Osteoblast (primary cell): ENCODE measurements at regions not wholly inside any gene's neighbourhood (a gene's known extent, or its start where the extent isn't known, plus 50 kb on each side); places are given as distances from the start of the nearest gene placed in this dataset.

Experiments
- DNase-seq: peaks from one replicate; pipeline ENCODE4 v3.0.0; 2011; ENCODE audit warnings: low spot score, mixed read lengths; ENCODE audit not compliant: insufficient read length; ENCODE audit errors: missing footprints
- H2AFZ ChIP-seq: 2 replicates; pipeline ENCODE4 v1.6.0; 2011; ENCODE audit warnings: mild to moderate bottlenecking, low read length
- H3K27ac ChIP-seq: 2 replicates; pipeline ENCODE4 v1.5.1; 2011; ENCODE audit warnings: mild to moderate bottlenecking, low read depth, low read length, moderate library complexity
- H3K27me3 ChIP-seq: 2 replicates; pipeline ENCODE4 v1.6.0; 2012; ENCODE audit warnings: mild to moderate bottlenecking, control low read depth, inconsistent platforms, low read length, moderate library complexity; ENCODE audit not compliant: insufficient read depth
- H3K36me3 ChIP-seq: 2 replicates; pipeline ENCODE4 v1.5.1; 2011; ENCODE audit warnings: mild to moderate bottlenecking, low read length, control low read depth, moderate library complexity; ENCODE audit not compliant: insufficient read depth
- H3K4me1 ChIP-seq: 2 replicates; pipeline ENCODE4 v1.5.1; 2011; ENCODE audit warnings: mild to moderate bottlenecking, low read length, control low read depth, moderate library complexity; ENCODE audit not compliant: insufficient read depth
- H3K4me2 ChIP-seq: 2 replicates; pipeline ENCODE4 v1.6.0; 2011; ENCODE audit warnings: mild to moderate bottlenecking, low read length; ENCODE audit not compliant: insufficient read depth
- H3K4me3 ChIP-seq: fragments of 200-600 bp; sonication (generic); 3 replicates; pipeline ENCODE4 v1.5.1; 2012; ENCODE audit warnings: mild to moderate bottlenecking, low read length, inconsistent platforms; ENCODE audit not compliant: insufficient read depth
- H3K79me2 ChIP-seq: 2 replicates; pipeline ENCODE4 v1.6.0; 2012; ENCODE audit warnings: mild to moderate bottlenecking, low read length, control low read depth, inconsistent platforms; ENCODE audit not compliant: insufficient read depth
- H3K9me3 ChIP-seq: 2 replicates; pipeline ENCODE4 v1.5.1; 2011; ENCODE audit warnings: low read depth, low read length, control low read depth
- H4K20me1 ChIP-seq: 2 replicates; pipeline ENCODE4 v1.6.0; 2012; ENCODE audit warnings: mild to moderate bottlenecking, low read length, control low read depth; ENCODE audit not compliant: insufficient read depth
- CTCF ChIP-seq: IDR thresholded peaks from 2 replicates; pipeline ENCODE4 v1.5.1; 2011; ENCODE audit warnings: mild to moderate bottlenecking, low read depth, low read length, moderate library complexity; ENCODE audit errors: extremely low read depth

DNA sequence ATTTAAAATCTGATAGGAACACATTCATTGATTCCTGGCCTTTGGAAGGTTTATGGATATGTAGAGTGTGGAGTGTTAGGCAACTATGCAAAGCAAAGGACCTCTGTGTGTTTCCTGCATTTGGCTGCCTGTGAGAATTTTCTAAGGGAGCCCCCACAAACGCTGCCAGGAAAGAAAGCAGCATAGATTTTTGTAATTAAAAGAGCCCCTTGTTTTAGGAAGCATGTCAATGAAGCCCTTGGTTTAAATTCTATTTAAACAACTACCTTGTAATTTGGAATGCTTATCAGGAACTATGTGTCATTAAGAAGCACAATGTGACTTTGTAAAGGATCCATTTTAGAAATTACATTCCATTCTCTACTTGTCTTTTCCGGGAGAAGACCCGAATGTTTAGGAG is 742.5 kb downstream of the NXPH1 start:
- TF ChIP-seq CTCF: no peak

DNA sequence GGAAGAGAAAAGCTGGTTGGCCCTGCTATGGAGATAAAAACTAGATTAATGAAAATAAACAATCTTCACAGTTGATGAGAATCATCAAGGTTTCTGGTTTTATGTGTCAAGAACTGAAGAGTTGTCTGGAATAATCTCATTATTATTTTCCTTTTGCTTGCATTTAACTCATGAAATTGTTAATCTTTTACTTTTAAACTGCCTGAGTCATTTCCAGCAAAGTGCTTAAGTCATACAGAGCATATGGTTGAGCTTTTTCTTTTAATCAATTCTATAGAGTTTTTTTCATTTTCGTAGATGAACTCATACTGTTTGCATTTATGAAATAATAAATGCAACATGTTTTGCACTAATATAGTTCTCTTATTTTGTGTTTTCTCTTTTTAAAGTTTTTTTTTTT is 747.9 kb downstream of the NXPH1 start:
- no peak for DNase-seq
- Histone ChIP-seq H3K4me2 (no peak overlapping the region), H3K79me2 (no peaks in the 10 kb centered on the region), H3K27me3 (no peaks in the 10 kb centered on the region), H3K9me3 (peaks cover 2% of the 10 kb centered on the region), H3K4me3 (no peak overlapping the region), H3K4me1 (no peaks in the 10 kb centered on the region), H3K36me3 (no peaks in the 10 kb centered on the region), H3K27ac (no peak overlapping the region), H2AFZ (no peak overlapping the region), H4K20me1 (no peaks in the 10 kb centered on the region)
- TF ChIP-seq CTCF: no peak

More for the DNA sequence above, 742.5 kb downstream of the NXPH1 start:
- no peak overlapping the region for H3K4me3 ChIP-seq
- H4K20me1 ChIP-seq: no peaks in the 10 kb centered on the region
- no peaks in the 10 kb centered on the region for H3K36me3 ChIP-seq
- no peaks in the 10 kb centered on the region for H3K4me1 ChIP-seq
- no peaks in the 10 kb centered on the region for H3K79me2 ChIP-seq
- H3K4me2 ChIP-seq: no peak overlapping the region
- no peak overlapping the region for H3K27ac ChIP-seq
- H3K9me3 ChIP-seq: peaks cover 9% of the 10 kb centered on the region
- H3K27me3 ChIP-seq: no peaks in the 10 kb centered on the region
- no peak overlapping the region for H2AFZ ChIP-seq
- DNase-seq: no peak

- no peak for TF ChIP-seq CTCF
- Histone ChIP-seq H3K27me3 (no peaks in the 10 kb centered on the region), H3K36me3 (no peaks in the 10 kb centered on the region), H3K4me3 (no peak overlapping the region), H3K27ac (no peak overlapping the region), H3K9me3 (peaks cover 4% of the 10 kb centered on the region), H3K4me1 (no peaks in the 10 kb centered on the region), H4K20me1 (no peaks in the 10 kb centered on the region), H3K4me2 (no peak overlapping the region), H3K79me2 (no peaks in the 10 kb centered on the region), H2AFZ (no peak overlapping the region)
- DNase-seq: no peak
Observed at GRCh38 chr7:9186730-9187129, 753.3 kb downstream of the NXPH1 start.

- Histone ChIP-seq H3K36me3 (no peaks in the 10 kb centered on the region), H3K27me3 (no peaks in the 10 kb centered on the region), H3K4me1 (no peaks in the 10 kb centered on the region), H3K4me2 (no peak overlapping the region), H3K4me3 (no peak overlapping the region), H4K20me1 (no peaks in the 10 kb centered on the region), H2AFZ (no peak overlapping the region), H3K79me2 (no peaks in the 10 kb centered on the region), H3K27ac (no peak overlapping the region), H3K9me3 (peaks cover 4% of the 10 kb centered on the region)
- no peak for TF ChIP-seq CTCF
- no peak for DNase-seq
Observed at GRCh38 chr7:9189703-9190102, 756.3 kb downstream of the NXPH1 start.
